Osteoblast (primary cell): ENCODE measurements at regions not wholly inside any gene's neighbourhood (a gene's known extent, or its start where the extent isn't known, plus 50 kb on each side); places are given as distances from the start of the nearest gene placed in this dataset.

ENCODE experiments used
- DNase-seq: peaks from one replicate; pipeline ENCODE4 v3.0.0; 2011; ENCODE audit warnings: low spot score, mixed read lengths; ENCODE audit not compliant: insufficient read length; ENCODE audit errors: missing footprints
- H2AFZ ChIP-seq: 2 replicates; pipeline ENCODE4 v1.6.0; 2011; ENCODE audit warnings: mild to moderate bottlenecking, low read length
- H3K27ac ChIP-seq: 2 replicates; pipeline ENCODE4 v1.5.1; 2011; ENCODE audit warnings: mild to moderate bottlenecking, low read depth, low read length, moderate library complexity
- H3K27me3 ChIP-seq: 2 replicates; pipeline ENCODE4 v1.6.0; 2012; ENCODE audit warnings: mild to moderate bottlenecking, control low read depth, inconsistent platforms, low read length, moderate library complexity; ENCODE audit not compliant: insufficient read depth
- H3K36me3 ChIP-seq: 2 replicates; pipeline ENCODE4 v1.5.1; 2011; ENCODE audit warnings: mild to moderate bottlenecking, low read length, control low read depth, moderate library complexity; ENCODE audit not compliant: insufficient read depth
- H3K4me1 ChIP-seq: 2 replicates; pipeline ENCODE4 v1.5.1; 2011; ENCODE audit warnings: mild to moderate bottlenecking, low read length, control low read depth, moderate library complexity; ENCODE audit not compliant: insufficient read depth
- H3K4me2 ChIP-seq: 2 replicates; pipeline ENCODE4 v1.6.0; 2011; ENCODE audit warnings: mild to moderate bottlenecking, low read length; ENCODE audit not compliant: insufficient read depth
- H3K4me3 ChIP-seq: fragments of 200-600 bp; sonication (generic); 3 replicates; pipeline ENCODE4 v1.5.1; 2012; ENCODE audit warnings: mild to moderate bottlenecking, low read length, inconsistent platforms; ENCODE audit not compliant: insufficient read depth
- H3K79me2 ChIP-seq: 2 replicates; pipeline ENCODE4 v1.6.0; 2012; ENCODE audit warnings: mild to moderate bottlenecking, low read length, control low read depth, inconsistent platforms; ENCODE audit not compliant: insufficient read depth
- H3K9me3 ChIP-seq: 2 replicates; pipeline ENCODE4 v1.5.1; 2011; ENCODE audit warnings: low read depth, low read length, control low read depth
- H4K20me1 ChIP-seq: 2 replicates; pipeline ENCODE4 v1.6.0; 2012; ENCODE audit warnings: mild to moderate bottlenecking, low read length, control low read depth; ENCODE audit not compliant: insufficient read depth
- CTCF ChIP-seq: IDR thresholded peaks from 2 replicates; pipeline ENCODE4 v1.5.1; 2011; ENCODE audit warnings: mild to moderate bottlenecking, low read depth, low read length, moderate library complexity; ENCODE audit errors: extremely low read depth

GRCh38 chr14:95406756-95407277, 87.1 kb upstream of the CLMN start:
- Histone ChIP-seq H2AFZ (no peak overlapping the region), H3K4me1 (no peaks in the 10 kb centered on the region), H3K36me3 (no peaks in the 10 kb centered on the region), H3K9me3 (no peaks in the 10 kb centered on the region), H3K79me2 (no peaks in the 10 kb centered on the region), H3K27me3 (no peaks in the 10 kb centered on the region), H3K27ac (no peak overlapping the region), H3K4me2 (no peak overlapping the region), H4K20me1 (no peaks in the 10 kb centered on the region), H3K4me3 (no peak overlapping the region)
- no peak for DNase-seq
- no peak for TF ChIP-seq CTCF

GRCh38 chr14:95404583-95404982, 84.9 kb upstream of the CLMN start:
- TF ChIP-seq CTCF: no peak
- H3K79me2 ChIP-seq: no peaks in the 10 kb centered on the region
- DNase-seq: no peak
- no peaks in the 10 kb centered on the region for H3K36me3 ChIP-seq
- no peak overlapping the region for H3K27ac ChIP-seq
- H3K4me1 ChIP-seq: no peaks in the 10 kb centered on the region
- H3K4me3 ChIP-seq: no peak overlapping the region
- no peaks in the 10 kb centered on the region for H4K20me1 ChIP-seq
- H3K4me2 ChIP-seq: no peak overlapping the region
- no peaks in the 10 kb centered on the region for H3K27me3 ChIP-seq
- no peaks in the 10 kb centered on the region for H3K9me3 ChIP-seq
- H2AFZ ChIP-seq: no peak overlapping the region

GRCh38 chr14:95402578-95402977, 82.9 kb upstream of the CLMN start:
- Histone ChIP-seq H3K79me2 (no peaks in the 10 kb centered on the region), H3K4me2 (no peak overlapping the region), H3K36me3 (no peaks in the 10 kb centered on the region), H3K9me3 (no peaks in the 10 kb centered on the region), H4K20me1 (no peaks in the 10 kb centered on the region), H2AFZ (no peak overlapping the region), H3K4me1 (no peaks in the 10 kb centered on the region), H3K4me3 (no peak overlapping the region), H3K27ac (no peak overlapping the region), H3K27me3 (no peaks in the 10 kb centered on the region)
- TF ChIP-seq CTCF: no peak
- no peak for DNase-seq

GRCh38 chr14:95402176-95402575, 82.5 kb upstream of the CLMN start:
- no peak overlapping the region for H2AFZ ChIP-seq
- no peaks in the 10 kb centered on the region for H4K20me1 ChIP-seq
- no peak overlapping the region for H3K4me2 ChIP-seq
- no peaks in the 10 kb centered on the region for H3K4me1 ChIP-seq
- H3K4me3 ChIP-seq: no peak overlapping the region
- no peak for TF ChIP-seq CTCF
- no peaks in the 10 kb centered on the region for H3K36me3 ChIP-seq
- no peak for DNase-seq
- no peak overlapping the region for H3K27ac ChIP-seq
- H3K79me2 ChIP-seq: no peaks in the 10 kb centered on the region
- H3K9me3 ChIP-seq: no peaks in the 10 kb centered on the region
- H3K27me3 ChIP-seq: no peaks in the 10 kb centered on the region
